ENCODE measurements at regions not wholly inside any gene's neighbourhood (a gene's known extent, or its start where the extent isn't known, plus 50 kb on each side); places are given as distances from the start of the nearest gene placed in this dataset.

DNA sequence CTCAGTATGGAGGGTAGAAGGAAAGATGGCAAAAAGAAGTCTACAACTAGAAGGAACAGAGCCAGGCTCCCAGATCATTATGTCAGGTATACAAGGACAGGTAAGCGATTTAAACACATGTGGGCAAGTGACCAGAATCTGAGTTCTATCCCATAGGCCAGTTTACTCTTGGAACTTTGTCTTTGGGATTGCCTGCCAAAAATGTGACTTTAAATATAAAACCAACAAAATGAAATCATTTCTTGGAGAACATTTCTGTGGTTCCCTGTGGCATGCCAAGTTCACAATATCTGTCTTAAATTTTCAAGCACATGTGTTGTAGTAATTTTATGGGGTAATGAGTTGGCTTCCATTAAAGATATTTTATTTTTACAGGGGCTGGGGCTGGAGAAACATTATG, 141.0 kb downstream of the SLC17A6 start:
- TF ChIP-seq, protein P1, sequence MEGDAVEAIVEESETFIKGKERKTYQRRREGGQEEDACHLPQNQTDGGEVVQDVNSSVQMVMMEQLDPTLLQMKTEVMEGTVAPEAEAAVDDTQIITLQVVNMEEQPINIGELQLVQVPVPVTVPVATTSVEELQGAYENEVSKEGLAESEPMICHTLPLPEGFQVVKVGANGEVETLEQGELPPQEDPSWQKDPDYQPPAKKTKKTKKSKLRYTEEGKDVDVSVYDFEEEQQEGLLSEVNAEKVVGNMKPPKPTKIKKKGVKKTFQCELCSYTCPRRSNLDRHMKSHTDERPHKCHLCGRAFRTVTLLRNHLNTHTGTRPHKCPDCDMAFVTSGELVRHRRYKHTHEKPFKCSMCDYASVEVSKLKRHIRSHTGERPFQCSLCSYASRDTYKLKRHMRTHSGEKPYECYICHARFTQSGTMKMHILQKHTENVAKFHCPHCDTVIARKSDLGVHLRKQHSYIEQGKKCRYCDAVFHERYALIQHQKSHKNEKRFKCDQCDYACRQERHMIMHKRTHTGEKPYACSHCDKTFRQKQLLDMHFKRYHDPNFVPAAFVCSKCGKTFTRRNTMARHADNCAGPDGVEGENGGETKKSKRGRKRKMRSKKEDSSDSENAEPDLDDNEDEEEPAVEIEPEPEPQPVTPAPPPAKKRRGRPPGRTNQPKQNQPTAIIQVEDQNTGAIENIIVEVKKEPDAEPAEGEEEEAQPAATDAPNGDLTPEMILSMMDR (IDR thresholded peaks at IDR 0.05): no peak
- TF ChIP-seq POLR2AphosphoS5 (IDR thresholded peaks at IDR 0.05) (no peak), POLR2A (IDR thresholded peaks at IDR 0.05) (no peak)
